ENCODE measurements at regions not wholly inside any gene's neighbourhood (a gene's known extent, or its start where the extent isn't known, plus 50 kb on each side); places are given as distances from the start of the nearest gene placed in this dataset.
A peak's percentile ranks its signal among the peaks of the same experiment; 100 is the strongest.
"Not testable (repeated sequence)": the region's sequence is repeated elsewhere in the genome, so short reads cannot be mapped to it uniquely, and the experiment has no call there.

GRCh38 chr6:80519811-80520594 is 413.5 kb downstream of the BCKDHB start:
- TF ChIP-seq CTCF (IDR thresholded peaks at IDR 0.05; ENCODE audit: insufficient read depth, low read length, severe bottlenecking) = no peak
- FAIRE-seq (no peak), DNase-seq (ENCODE audit: low read depth) (peak; percentile 47)
- no peak overlapping the region for H3K4me3 ChIP-seq (ENCODE audit: low read depth, low read length)
- H3K36me3 ChIP-seq (ENCODE audit: control insufficient read depth, insufficient read depth, low read length) = no peaks in the 10 kb centered on the region
- H3K27me3 ChIP-seq (ENCODE audit: control insufficient read depth, insufficient read depth, low read length) = no peaks in the 10 kb centered on the region

DNA sequence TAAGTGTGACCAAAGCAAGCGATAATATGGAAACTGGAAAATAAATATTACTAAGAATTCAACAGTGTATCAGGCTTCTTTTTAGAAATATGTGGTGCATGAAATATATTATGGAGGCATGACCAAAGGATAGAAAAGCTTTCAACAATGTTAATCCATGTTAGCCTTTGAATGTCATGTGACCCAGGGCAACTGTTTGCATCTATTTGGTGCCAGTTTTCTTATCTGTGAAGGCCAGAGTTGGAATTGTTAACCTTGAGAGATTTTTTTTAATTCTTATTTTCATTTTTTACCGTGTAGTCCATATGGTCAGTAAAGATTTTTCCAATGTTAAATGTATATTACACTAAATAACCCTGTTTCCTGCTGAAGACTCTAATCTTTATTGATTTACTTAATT is 411.1 kb downstream of the BCKDHB start:
- H3K36me3 ChIP-seq (ENCODE audit: control insufficient read depth, insufficient read depth, low read length) = no peaks in the 10 kb centered on the region
- H3K4me3 ChIP-seq (ENCODE audit: low read depth, low read length) = no peak overlapping the region
- H3K27me3 ChIP-seq (ENCODE audit: control insufficient read depth, insufficient read depth, low read length) = no peaks in the 10 kb centered on the region
- DNase-seq (ENCODE audit: low read depth) (no peak), FAIRE-seq (no peak)
- no peak for TF ChIP-seq CTCF (IDR thresholded peaks at IDR 0.05; ENCODE audit: insufficient read depth, low read length, severe bottlenecking)

DNA sequence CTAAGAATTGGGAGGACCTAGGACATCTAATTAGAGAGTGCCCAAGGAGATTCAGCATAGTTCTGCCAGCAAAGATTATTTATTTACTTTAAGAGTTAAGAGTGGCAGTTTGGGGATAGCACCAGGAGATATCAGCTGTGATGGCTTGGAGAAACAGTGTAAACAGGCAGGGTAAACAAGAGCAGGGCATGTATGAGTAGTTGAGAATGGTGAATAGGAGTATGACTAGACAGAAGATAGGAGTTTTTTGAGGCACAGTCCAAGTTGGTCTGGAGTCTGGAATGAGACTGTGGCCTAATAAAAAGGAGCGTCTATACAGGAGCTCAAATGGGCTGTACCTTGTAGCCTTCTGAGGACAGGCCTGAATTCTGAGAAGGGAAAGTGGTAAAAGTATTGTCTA is 404.1 kb downstream of the BCKDHB start:
- not testable (repeated sequence) for H3K4me3 ChIP-seq (ENCODE audit: low read depth, low read length); H3K27me3 ChIP-seq (ENCODE audit: control insufficient read depth, insufficient read depth, low read length); FAIRE-seq; DNase-seq (ENCODE audit: low read depth); H3K36me3 ChIP-seq (ENCODE audit: control insufficient read depth, insufficient read depth, low read length)

DNA sequence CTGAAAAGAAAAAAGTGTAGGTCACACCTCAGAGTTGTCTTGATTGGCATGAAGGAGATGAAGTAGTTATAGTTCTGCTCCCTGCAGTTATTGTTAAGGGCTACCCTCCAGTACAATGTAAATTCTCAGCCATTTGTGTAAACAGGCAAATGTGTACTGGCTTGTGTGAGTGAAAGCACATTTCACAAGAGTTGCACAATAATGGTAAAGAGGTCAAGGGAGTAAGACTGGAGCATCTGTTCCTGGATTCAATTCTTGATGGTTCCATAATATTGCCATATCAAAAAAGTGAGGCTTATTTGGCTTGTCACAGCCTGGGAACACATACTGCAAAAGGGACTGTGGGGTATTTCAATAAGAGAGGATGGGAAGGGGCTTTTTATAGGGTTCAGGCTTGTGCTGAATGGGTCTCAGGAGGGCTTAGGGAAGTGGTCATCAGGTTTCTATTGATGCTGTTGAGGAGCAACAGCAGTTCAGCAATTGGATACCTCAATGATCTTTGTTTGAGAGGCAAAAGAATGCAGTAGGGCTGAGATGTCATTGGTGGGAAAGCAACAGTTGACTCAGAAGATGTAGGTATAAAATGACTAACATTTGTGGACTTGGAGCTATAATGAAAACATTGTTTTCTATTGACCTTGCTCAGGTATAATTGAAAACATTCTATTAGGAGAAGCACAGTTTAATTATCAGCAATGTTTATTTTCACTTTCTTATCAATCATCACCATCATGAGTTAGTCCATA is 402.6 kb downstream of the BCKDHB start:
- no peak for TF ChIP-seq CTCF (IDR thresholded peaks at IDR 0.05; ENCODE audit: insufficient read depth, low read length, severe bottlenecking)
- Histone ChIP-seq H3K36me3 (ENCODE audit: control insufficient read depth, insufficient read depth, low read length) (no peaks in the 10 kb centered on the region), H3K4me3 (ENCODE audit: low read depth, low read length) (no peak overlapping the region), H3K27me3 (ENCODE audit: control insufficient read depth, insufficient read depth, low read length) (no peaks in the 10 kb centered on the region)
- DNase-seq (ENCODE audit: low read depth) (peak; percentile 86), FAIRE-seq (no peak)

GRCh38 chr6:80504882-80505281 is 398.4 kb downstream of the BCKDHB start:
- Histone ChIP-seq H3K36me3 (ENCODE audit: control insufficient read depth, insufficient read depth, low read length) (no peaks in the 10 kb centered on the region), H3K4me3 (ENCODE audit: low read depth, low read length) (no peak overlapping the region), H3K27me3 (ENCODE audit: control insufficient read depth, insufficient read depth, low read length) (no peaks in the 10 kb centered on the region)
- TF ChIP-seq CTCF (IDR thresholded peaks at IDR 0.05; ENCODE audit: insufficient read depth, low read length, severe bottlenecking) = no peak
- no peak for FAIRE-seq
- no peak for DNase-seq (ENCODE audit: low read depth)

GRCh38 chr6:80503660-80504059 is 397.2 kb downstream of the BCKDHB start:
- DNase-seq (ENCODE audit: low read depth) (no peak), FAIRE-seq (no peak)
- no peaks in the 10 kb centered on the region for H3K36me3 ChIP-seq (ENCODE audit: control insufficient read depth, insufficient read depth, low read length)
- no peak for TF ChIP-seq CTCF (IDR thresholded peaks at IDR 0.05; ENCODE audit: insufficient read depth, low read length, severe bottlenecking)
- H3K27me3 ChIP-seq (ENCODE audit: control insufficient read depth, insufficient read depth, low read length) = no peaks in the 10 kb centered on the region
- H3K4me3 ChIP-seq (ENCODE audit: low read depth, low read length) = no peak overlapping the region
